ENCODE measurements at regions not wholly inside any gene's neighbourhood (a gene's known extent, or its start where the extent isn't known, plus 50 kb on each side); places are given as distances from the start of the nearest gene placed in this dataset.
"Not testable (repeated sequence)": the region's sequence is repeated elsewhere in the genome, so short reads cannot be mapped to it uniquely, and the experiment has no call there.

DNA sequence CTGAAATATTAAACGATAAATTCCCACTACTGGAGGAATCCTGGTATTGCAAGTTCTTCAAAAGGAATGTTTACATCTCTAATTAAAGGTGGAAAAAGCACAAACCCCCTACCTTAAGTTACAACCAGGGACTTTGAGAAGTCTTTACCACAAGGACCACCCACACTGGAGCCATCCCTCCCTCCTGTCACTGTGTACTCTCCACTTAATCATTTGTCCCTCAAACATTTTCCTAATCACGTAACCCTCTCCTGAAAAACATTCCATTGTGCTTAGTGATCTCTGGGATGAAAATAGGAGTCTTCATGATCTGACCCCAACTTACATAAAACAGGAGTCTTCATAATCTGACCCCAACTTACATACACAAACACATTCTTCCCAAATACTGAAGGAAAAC is 85.7 kb downstream of the SUCLG1 start:
- no peak for DNase-seq

- no peak for DNase-seq
Observed at GRCh38 chr2:84362541-84362940, 96.5 kb downstream of the SUCLG1 start.

GRCh38 chr2:84338069-84338468 is 121.0 kb downstream of the SUCLG1 start:
- DNase-seq: no peak

DNA sequence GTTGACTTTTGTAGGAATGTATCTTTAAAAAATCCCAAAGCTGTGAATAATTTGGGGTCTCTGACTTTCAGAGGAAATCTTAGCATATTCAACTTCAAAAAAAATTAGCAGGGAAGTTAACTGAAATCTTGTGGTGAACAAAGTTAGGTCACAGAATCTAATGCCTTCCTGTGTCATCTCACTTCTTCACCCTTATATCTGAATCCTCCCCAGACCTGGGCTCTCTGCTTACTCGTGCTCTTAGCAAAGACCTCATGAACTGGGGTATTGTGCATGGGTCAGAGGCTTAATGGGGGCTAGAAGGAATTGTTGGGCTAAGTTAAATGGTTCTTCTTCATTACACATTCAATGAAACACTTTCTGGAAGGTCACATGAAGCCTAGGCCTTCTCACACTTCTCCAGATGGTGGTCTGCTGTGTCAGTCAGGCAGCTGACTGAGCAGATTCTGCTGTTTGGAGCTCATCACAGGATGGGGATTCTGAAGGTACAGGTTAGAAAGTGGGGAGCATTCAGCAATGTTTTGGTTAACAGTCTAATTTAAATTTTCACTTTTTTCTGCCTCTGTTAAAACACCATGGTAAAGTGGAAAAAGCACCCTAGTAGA is 131.3 kb downstream of the SUCLG1 start:
- no peak for DNase-seq

GRCh38 chr2:84326831-84327432 is 132.1 kb downstream of the SUCLG1 start:
- no peak for DNase-seq

- no peak for DNase-seq
Observed at GRCh38 chr2:84323890-84324289, 135.2 kb downstream of the SUCLG1 start.

DNA sequence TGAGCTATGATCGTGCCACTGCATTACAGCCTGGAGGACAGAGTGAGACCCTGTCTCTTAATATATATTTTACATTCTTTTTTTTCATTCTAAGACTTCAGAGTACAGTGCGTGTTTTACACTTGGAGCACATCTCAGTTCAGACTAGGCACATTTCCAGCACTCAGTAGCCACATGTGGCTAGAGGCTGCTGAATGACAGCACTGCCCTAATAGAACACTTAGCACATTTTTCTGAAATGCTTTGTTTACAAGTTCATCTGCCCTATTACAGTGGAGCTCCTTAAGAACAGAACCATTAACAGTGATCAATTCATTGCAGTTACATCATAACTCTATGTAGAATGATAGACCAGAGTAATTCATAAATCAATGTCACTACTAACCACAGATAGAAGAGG is 138.1 kb downstream of the SUCLG1 start:
- DNase-seq: no peak

GRCh38 chr2:84319581-84319980 is 139.5 kb downstream of the SUCLG1 start:
- DNase-seq: no peak

DNA sequence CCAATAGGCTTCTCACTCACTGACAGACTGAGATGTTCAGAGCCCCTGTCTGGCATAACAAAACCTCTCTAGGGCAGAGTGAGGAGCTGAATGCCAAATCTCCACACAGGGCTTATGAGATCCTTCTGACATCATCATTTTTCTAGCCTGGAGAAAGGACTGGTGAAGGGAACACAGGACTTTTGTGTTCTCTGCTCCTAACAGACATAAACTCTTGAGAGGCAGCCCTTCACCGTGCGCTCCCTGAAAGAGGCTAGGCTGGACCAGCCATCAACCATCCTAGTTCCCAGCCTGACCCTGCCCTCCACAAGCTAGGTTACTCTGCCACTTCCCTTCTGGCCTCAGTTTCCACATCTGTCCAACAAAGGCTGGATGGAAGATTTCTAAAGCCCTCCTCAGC is 141.9 kb downstream of the SUCLG1 start:
- DNase-seq: no peak

- peak; percentile 41 for DNase-seq
Observed at GRCh38 chr2:84314901-84315330, 144.2 kb downstream of the SUCLG1 start.

DNA sequence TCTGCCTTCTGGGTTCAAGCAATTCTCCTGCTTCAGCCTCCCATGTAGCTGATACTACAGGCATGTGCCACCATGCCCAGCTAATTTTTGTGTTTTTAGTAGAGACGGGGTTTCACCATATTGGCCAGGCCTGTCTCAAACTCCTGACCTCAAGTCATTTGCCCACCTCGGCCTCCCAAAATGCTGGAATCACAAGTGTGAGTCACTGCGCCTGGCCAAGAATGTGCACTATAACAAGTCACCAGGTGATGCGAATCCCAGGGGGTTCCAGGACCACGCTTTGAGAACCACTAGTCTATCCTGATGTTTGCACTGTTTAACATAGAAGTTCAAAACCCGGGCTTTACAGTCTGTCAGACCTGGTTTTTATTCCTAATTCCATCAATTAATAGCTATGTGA is 144.8 kb downstream of the SUCLG1 start:
- DNase-seq: no peak

GRCh38 chr2:84309281-84309680 is 149.8 kb downstream of the SUCLG1 start:
- no peak for DNase-seq

DNA sequence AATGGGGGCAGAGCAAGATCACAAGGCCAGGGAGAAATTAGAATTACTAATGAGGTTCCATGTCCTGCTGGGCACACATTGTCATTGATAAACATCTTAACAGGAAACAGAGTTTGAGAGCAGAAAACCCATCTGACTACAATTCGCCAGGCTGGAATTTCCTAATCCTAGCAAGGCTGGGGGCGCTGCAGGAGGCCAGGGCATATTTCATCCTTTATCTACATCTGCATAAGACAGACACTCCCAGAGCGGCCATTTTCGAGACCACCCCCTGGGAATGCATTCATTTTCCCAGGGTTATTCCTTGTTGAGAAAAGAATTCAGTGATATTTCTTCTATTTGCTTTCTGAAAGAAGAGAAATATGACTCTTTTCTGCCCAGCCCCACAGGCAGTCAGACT is 152.7 kb downstream of the SUCLG1 start:
- DNase-seq: no peak

DNA sequence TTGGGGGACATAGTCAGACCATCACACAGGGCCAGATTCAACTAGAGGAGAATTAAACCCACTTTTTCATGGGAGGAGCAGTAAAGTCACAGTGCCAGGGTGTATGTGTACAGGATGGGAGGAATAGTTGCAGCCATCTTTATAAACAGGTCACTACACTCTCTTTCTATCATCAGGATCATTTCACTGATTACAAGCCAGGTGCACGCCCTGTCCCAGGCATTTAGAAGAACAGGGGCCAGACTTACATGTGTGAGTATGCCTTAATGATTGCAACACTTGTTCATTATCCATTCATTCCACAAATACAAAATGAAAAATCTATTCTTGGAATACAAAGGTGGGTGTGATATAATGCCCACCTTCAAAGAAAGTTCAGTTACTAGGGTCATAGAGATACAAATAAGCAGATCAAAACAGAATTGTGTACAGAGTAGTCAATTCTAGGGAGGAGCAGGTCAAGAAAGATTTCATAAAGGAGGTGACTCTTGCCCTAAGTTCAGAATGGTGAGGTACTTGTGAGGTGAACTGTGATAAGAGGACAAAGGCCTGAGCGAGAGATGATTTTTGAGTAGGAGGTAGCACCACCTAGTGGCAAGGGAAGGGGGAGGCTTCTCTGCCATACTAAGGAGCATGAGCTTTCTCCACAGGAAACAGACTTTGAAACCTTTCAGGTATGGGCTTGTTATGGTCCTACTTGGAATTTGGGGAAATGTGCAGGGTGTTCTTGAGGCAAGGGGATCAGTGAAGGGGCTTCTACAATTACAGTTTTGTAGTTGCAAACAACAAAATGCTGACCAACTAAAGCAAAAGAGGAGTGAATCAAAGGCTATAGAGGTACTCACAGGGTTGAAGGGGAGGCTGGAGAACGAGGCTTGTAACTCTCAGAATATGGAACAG is 156.3 kb downstream of the SUCLG1 start:
- no peak for DNase-seq

GRCh38 chr2:84301717-84302116 is 157.4 kb downstream of the SUCLG1 start:
- DNase-seq: no peak

DNA sequence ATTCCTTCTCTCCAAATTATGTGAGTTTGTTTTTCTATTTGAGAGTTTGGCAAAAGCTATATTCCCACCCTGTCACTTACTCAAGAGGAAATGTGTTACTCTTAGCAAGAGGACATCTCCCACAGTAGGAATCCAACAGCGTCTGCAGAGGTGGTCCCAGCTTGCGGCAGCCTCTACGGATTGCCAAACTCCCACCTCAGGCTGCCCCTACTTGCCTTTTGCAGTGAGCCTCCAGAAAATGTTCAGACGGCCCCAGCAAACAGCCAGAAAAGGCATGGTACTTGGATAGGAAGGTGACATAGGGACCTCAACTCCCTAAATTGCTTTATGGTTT is 158.4 kb downstream of the SUCLG1 start:
- no peak for DNase-seq

DNA sequence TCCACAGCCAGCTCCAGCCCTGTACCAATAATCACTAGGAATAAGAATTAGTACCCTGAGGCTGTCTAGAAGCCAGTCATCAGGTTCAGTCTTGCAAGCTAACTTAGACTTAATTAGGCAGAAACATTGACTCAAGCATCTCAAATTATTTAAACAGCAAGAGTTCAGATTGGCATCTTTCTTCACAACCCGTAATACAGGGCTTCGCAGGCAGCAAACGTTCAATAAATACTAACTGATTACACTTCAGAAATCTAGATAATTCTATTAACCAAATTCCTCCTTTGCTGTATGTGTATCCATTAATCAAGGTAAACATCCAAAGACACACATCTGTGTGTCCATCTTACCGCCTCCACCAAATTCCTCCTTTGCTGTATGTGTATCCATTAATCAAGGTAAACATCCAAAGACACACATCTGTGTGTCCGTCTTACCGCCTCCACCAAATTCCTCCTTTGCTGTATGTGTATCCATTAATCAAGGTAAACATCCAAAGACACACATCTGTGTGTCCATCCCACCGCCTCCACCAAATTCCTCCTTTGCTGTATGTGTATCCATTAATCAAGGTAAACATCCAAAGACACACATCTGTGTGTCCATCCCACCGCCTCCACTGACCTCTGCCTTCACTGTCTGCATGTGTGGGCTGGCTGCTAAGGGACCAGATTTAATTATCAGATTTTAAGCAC is 158.9 kb downstream of the SUCLG1 start:
- DNase-seq: not testable (repeated sequence)

GRCh38 chr2:84299211-84299775 is 159.8 kb downstream of the SUCLG1 start:
- DNase-seq: no peak

GRCh38 chr2:84297155-84297554 is 161.9 kb downstream of the SUCLG1 start:
- DNase-seq: no peak

DNA sequence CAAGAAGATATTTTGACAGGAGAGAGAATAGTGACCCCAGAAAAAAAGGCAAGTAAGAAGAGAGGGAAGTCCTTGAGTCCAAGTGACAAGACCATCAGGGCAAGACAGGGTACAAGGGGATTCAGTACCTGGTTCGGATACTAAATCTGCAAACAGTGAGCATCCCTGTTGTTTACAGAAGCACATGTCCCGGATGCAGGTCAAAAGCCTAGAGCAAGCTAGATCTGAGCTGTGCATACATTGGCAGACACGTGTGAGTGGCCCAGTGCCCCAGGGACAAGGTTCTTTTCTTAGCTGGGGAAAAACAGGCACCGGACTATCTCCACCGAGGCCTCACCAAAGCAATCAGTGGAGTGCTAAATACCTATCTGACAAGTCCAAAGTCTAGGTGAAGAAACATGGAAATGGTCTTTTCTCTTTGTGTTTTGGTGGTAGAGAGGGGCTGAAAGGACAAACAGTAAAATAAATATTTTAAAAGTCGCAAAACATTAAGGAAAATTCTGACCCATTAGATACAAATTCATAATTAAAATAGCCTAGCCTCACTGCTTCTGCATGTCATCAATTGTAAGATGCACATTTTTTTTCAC is 165.2 kb downstream of the SUCLG1 start:
- no peak for DNase-seq

GRCh38 chr2:84292545-84292944 is 166.5 kb downstream of the SUCLG1 start:
- no peak for DNase-seq

DNA sequence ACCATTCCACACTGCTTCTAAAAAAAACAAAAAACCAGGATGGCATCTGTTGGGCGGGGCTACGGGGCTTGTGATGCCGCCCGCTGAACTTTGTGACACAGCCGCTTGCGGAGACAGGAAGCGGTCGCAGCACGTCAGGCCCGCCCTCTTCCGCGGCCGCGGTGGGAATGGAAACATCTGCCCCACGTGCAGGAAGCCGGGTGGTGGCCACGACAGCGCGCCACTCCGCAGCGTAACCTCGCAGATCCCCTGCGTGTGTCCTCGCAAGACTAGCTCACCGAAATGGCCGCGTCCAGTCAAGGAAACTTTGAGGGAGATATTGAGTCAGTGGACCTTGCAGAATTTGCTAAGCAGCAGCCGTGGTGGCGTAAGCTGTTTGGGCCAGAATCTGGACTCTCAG is 168.5 kb downstream of the SUCLG1 start:
- no peak for DNase-seq

GRCh38 chr2:84288293-84288692 is 170.8 kb downstream of the SUCLG1 start:
- no peak for DNase-seq

Measured in DMS79 treated with DMSO at 0.1 percent for 48 hours (cell line).